ENCODE measurements at regions not wholly inside any gene's neighbourhood (a gene's known extent, or its start where the extent isn't known, plus 50 kb on each side); places are given as distances from the start of the nearest gene placed in this dataset.

GRCh38 chr14:94706133-94706532, 63.8 kb downstream of the GSC start:
- DNase-seq (no peak), ATAC-seq (no peak)
- no peaks in the 10 kb centered on the region for H3K4me1 ChIP-seq
- H3K27me3 ChIP-seq (ENCODE audit: insufficient read depth in 3 of 3, low read length in 2 of 3) = peaks cover 0 to 10% (median 0%) of the 10 kb centered on the region in 3 donors
- TF ChIP-seq, protein P1, sequence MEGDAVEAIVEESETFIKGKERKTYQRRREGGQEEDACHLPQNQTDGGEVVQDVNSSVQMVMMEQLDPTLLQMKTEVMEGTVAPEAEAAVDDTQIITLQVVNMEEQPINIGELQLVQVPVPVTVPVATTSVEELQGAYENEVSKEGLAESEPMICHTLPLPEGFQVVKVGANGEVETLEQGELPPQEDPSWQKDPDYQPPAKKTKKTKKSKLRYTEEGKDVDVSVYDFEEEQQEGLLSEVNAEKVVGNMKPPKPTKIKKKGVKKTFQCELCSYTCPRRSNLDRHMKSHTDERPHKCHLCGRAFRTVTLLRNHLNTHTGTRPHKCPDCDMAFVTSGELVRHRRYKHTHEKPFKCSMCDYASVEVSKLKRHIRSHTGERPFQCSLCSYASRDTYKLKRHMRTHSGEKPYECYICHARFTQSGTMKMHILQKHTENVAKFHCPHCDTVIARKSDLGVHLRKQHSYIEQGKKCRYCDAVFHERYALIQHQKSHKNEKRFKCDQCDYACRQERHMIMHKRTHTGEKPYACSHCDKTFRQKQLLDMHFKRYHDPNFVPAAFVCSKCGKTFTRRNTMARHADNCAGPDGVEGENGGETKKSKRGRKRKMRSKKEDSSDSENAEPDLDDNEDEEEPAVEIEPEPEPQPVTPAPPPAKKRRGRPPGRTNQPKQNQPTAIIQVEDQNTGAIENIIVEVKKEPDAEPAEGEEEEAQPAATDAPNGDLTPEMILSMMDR (IDR thresholded peaks at IDR 0.05) = no peak
- intact Hi-C loops (cut with DNase I) = no loop called here
- no peaks in the 10 kb centered on the region for H3K36me3 ChIP-seq (ENCODE audit: insufficient read depth in 1 of 2, low read depth in 1 of 2)
- WGBS, 3 donors = 53 to 77% (median 69%) methylated on average over 6 of the region's 6 CpGs
- no peak overlapping the region for H3K27ac ChIP-seq
- no peaks in the 10 kb centered on the region for H3K9me3 ChIP-seq
- H3K4me3 ChIP-seq = no peak overlapping the region

DNA sequence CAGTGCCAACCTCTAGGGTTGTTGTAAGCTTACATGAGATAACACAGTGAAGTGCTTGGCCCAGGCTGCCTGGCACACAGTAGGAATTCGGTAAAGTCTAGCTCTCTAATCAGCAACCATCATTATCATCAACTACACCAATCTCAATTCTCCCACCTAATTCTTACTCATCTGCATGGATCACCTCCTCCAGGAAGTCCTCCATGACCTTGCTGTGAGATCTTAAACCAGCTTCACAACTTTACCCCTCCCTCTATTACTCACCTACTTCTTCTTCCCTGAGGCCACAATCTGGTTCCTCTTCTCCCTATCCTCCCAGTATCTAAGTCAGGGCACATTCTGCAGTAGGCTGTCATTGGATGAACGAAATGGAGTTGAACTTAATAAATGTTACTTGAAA, 67.3 kb downstream of the GSC start:
- H3K4me1 ChIP-seq = no peaks in the 10 kb centered on the region
- TF ChIP-seq, protein P1 (IDR thresholded peaks at IDR 0.05) = no peak
- no peak overlapping the region for H3K4me3 ChIP-seq
- H3K36me3 ChIP-seq (ENCODE audit: insufficient read depth in 1 of 2, low read depth in 1 of 2) = no peaks in the 10 kb centered on the region
- H3K27me3 ChIP-seq (ENCODE audit: insufficient read depth in 3 of 3, low read length in 2 of 3) = peaks cover 0 to 6% (median 5%) of the 10 kb centered on the region in 3 donors
- H3K9me3 ChIP-seq = no peaks in the 10 kb centered on the region
- intact Hi-C loops (cut with DNase I) = no loop called here
- DNase-seq (no peak), ATAC-seq (no peak)
- no peak overlapping the region for H3K27ac ChIP-seq
- 88 to 93% (median 91%) methylated on average over 2 of the region's 2 CpGs for WGBS, 3 donors

DNA sequence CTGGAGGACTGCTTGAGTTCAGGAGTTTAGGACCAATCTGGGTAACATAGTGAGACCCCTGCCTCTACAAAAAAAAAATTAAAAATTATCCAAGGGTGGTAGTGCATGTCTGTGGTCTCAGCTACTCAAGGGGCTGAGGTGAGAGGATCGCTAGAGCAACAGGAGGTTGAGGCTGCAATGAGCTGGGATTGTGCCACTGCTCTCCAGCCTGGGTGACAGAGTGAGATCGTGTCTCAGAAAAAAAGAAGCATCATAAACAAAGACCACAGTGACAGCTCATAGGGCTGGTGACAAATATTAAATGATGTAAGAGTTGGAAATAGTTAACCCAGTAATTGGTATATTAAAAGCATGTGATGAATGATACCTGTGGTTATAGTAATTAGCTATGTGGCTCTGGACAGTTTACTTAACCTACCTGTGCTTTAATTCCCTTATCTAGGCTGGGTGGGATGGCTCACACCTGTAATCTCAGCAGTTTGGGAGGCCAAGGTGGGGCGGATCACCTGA, 68.0 kb downstream of the GSC start:
- H3K27ac ChIP-seq = no peak overlapping the region
- TF ChIP-seq, protein P1 (IDR thresholded peaks at IDR 0.05) = no peak
- DNase-seq = no peak
- ATAC-seq = no peak
- H3K9me3 ChIP-seq = no peaks in the 10 kb centered on the region
- intact Hi-C loops (cut with DNase I) = no loop called here
- H3K4me1 ChIP-seq = no peaks in the 10 kb centered on the region
- H3K4me3 ChIP-seq = no peak overlapping the region
- H3K36me3 ChIP-seq (ENCODE audit: insufficient read depth in 1 of 2, low read depth in 1 of 2) = no peaks in the 10 kb centered on the region
- peaks cover 0 to 6% (median 5%) of the 10 kb centered on the region in 3 donors for H3K27me3 ChIP-seq (ENCODE audit: insufficient read depth in 3 of 3, low read length in 2 of 3)
- 66 to 84% (median 82%) methylated on average over 3 of the region's 3 CpGs for WGBS, 3 donors

- DNase-seq (no peak), ATAC-seq (no peak)
- TF ChIP-seq, protein P1 (IDR thresholded peaks at IDR 0.05) = no peak
- Histone ChIP-seq H3K4me3 (no peak overlapping the region), H3K4me1 (no peaks in the 10 kb centered on the region), H3K9me3 (no peaks in the 10 kb centered on the region), H3K27ac (no peak overlapping the region), H3K36me3 (ENCODE audit: insufficient read depth in 1 of 2, low read depth in 1 of 2) (no peaks in the 10 kb centered on the region), H3K27me3 (ENCODE audit: insufficient read depth in 3 of 3, low read length in 2 of 3) (peaks cover 0 to 5% (median 0%) of the 10 kb centered on the region in 3 donors)
- WGBS, 3 donors = 45 to 63% (median 59%) methylated on average over 8 of the region's 8 CpGs
- intact Hi-C loops (cut with DNase I) = no loop called here
These were observed 69.6 kb downstream of the GSC start for GRCh38 chr14:94700336-94700735.

GRCh38 chr14:94699831-94700230, 70.1 kb downstream of the GSC start:
- H3K36me3 ChIP-seq (ENCODE audit: insufficient read depth in 1 of 2, low read depth in 1 of 2) = no peaks in the 10 kb centered on the region
- no peaks in the 10 kb centered on the region for H3K4me1 ChIP-seq
- intact Hi-C loops (cut with DNase I) = no loop called here
- H3K27me3 ChIP-seq (ENCODE audit: insufficient read depth in 3 of 3, low read length in 2 of 3) = peaks cover 0 to 5% (median 0%) of the 10 kb centered on the region in 3 donors
- DNase-seq = no peak
- WGBS, 3 donors = 26 to 39% (median 28%) methylated on average over 9 of the region's 9 CpGs
- no peak overlapping the region for H3K27ac ChIP-seq
- no peak overlapping the region for H3K4me3 ChIP-seq
- TF ChIP-seq, protein P1 (IDR thresholded peaks at IDR 0.05) = no peak
- H3K9me3 ChIP-seq = no peaks in the 10 kb centered on the region
- no peak for ATAC-seq
